ENCODE measurements at regions not wholly inside any gene's neighbourhood (a gene's known extent, or its start where the extent isn't known, plus 50 kb on each side); places are given as distances from the start of the nearest gene placed in this dataset.

GRCh38 chr15:95304947-95305400 lies 1025.5 kb upstream of the NR2F2 start:
- no peak for TF ChIP-seq POLR2A (IDR thresholded peaks at IDR 0.05)
- no peak for TF ChIP-seq CTCF (IDR thresholded peaks at IDR 0.05)
